ENCODE measurements at regions not wholly inside any gene's neighbourhood (a gene's known extent, or its start where the extent isn't known, plus 50 kb on each side); places are given as distances from the start of the nearest gene placed in this dataset.

GRCh38 chr9:81370096-81370495 lies 319.3 kb downstream of the TLE1 start:
- BruUV-seq (replicated peaks), result no TSS peak
- no peak overlapping the region for H2AFZ ChIP-seq
- 0 out of 2 replicates have a peak, but pooled peaks cover 2% of the 10 kb centered on the region for H3K9me3 ChIP-seq (ENCODE audit: insufficient read depth, low read depth)
- no peaks in the 10 kb centered on the region for H3K27me3 ChIP-seq (ENCODE audit: insufficient read depth, low read depth)
- H3K4me2 ChIP-seq, result no peak overlapping the region
- ChIA-PET CTCF (interaction anchor here (1.0 kb wide), 1 partner anchor 21 kb away, joined by 3 read pairs; no protein-coding TSS in a partner anchor), POLR2A (ENCODE audit: unreplicated experiment) (no interaction called here)
- H3K9me2 ChIP-seq (ENCODE audit: insufficient read depth), result no peaks in the 10 kb centered on the region
- H4K20me1 ChIP-seq (ENCODE audit: insufficient read depth), result no peaks in the 10 kb centered on the region
- TF ChIP-seq EZH2 (IDR thresholded peaks at IDR 0.05; ENCODE audit: low read depth), result no peak
- H3K4me1 ChIP-seq (replicated peaks; ENCODE audit: insufficient read depth), result no peaks in the 10 kb centered on the region
- no peak overlapping the region for H3K4me3 ChIP-seq
- no peaks in the 10 kb centered on the region for H3F3A ChIP-seq (ENCODE audit: insufficient read depth, low read depth)
- intact Hi-C loops (cut with micrococcal nuclease; ENCODE audit: unreplicated experiment), result no loop called here
- peak in 1 of 2 experiments; percentile 52 for DNase-seq
- no peaks in the 10 kb centered on the region for H3K79me2 ChIP-seq (ENCODE audit: low read depth)
- no peaks in the 10 kb centered on the region for H3K36me3 ChIP-seq (ENCODE audit: low read depth)
- H3K27ac ChIP-seq, result no peak overlapping the region

GRCh38 chr9:81369121-81369520 lies 320.2 kb downstream of the TLE1 start:
- no peak overlapping the region for H3K4me3 ChIP-seq
- no peaks in the 10 kb centered on the region for H3K79me2 ChIP-seq (ENCODE audit: low read depth)
- H4K20me1 ChIP-seq (ENCODE audit: insufficient read depth), result no peaks in the 10 kb centered on the region
- H3K27me3 ChIP-seq (ENCODE audit: insufficient read depth, low read depth), result no peaks in the 10 kb centered on the region
- no TSS peak for BruUV-seq (replicated peaks)
- no peaks in the 10 kb centered on the region for H3K4me1 ChIP-seq (replicated peaks; ENCODE audit: insufficient read depth)
- H3K9me2 ChIP-seq (ENCODE audit: insufficient read depth), result no peaks in the 10 kb centered on the region
- H3K9me3 ChIP-seq (ENCODE audit: insufficient read depth, low read depth), result 0 out of 2 replicates have a peak, but pooled peaks cover 5% of the 10 kb centered on the region
- POLR2A ChIA-PET (ENCODE audit: unreplicated experiment), result no interaction called here
- H3K27ac ChIP-seq, result no peak overlapping the region
- intact Hi-C loops (cut with micrococcal nuclease; ENCODE audit: unreplicated experiment), result no loop called here
- no peaks in the 10 kb centered on the region for H3F3A ChIP-seq (ENCODE audit: insufficient read depth, low read depth)
- TF ChIP-seq, protein P1, sequence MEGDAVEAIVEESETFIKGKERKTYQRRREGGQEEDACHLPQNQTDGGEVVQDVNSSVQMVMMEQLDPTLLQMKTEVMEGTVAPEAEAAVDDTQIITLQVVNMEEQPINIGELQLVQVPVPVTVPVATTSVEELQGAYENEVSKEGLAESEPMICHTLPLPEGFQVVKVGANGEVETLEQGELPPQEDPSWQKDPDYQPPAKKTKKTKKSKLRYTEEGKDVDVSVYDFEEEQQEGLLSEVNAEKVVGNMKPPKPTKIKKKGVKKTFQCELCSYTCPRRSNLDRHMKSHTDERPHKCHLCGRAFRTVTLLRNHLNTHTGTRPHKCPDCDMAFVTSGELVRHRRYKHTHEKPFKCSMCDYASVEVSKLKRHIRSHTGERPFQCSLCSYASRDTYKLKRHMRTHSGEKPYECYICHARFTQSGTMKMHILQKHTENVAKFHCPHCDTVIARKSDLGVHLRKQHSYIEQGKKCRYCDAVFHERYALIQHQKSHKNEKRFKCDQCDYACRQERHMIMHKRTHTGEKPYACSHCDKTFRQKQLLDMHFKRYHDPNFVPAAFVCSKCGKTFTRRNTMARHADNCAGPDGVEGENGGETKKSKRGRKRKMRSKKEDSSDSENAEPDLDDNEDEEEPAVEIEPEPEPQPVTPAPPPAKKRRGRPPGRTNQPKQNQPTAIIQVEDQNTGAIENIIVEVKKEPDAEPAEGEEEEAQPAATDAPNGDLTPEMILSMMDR (conservative IDR thresholded peaks at IDR 0.05), result no peak
- no peak for TF ChIP-seq EZH2 (IDR thresholded peaks at IDR 0.05; ENCODE audit: low read depth)
- H2AFZ ChIP-seq, result no peak overlapping the region
- no peak for DNase-seq
- no peak overlapping the region for H3K4me2 ChIP-seq
- CTCF ChIA-PET, result no interaction called here
- no peaks in the 10 kb centered on the region for H3K36me3 ChIP-seq (ENCODE audit: low read depth)

GRCh38 chr9:81363916-81364480 lies 325.3 kb downstream of the TLE1 start:
- H3K9me2 ChIP-seq (ENCODE audit: insufficient read depth), result no peaks in the 10 kb centered on the region
- H3K79me2 ChIP-seq (ENCODE audit: low read depth), result no peaks in the 10 kb centered on the region
- H4K20me1 ChIP-seq (ENCODE audit: insufficient read depth), result no peaks in the 10 kb centered on the region
- ChIA-PET POLR2A (ENCODE audit: unreplicated experiment) (no interaction called here), CTCF (no interaction called here)
- no TSS peak for BruUV-seq (replicated peaks)
- no peaks in the 10 kb centered on the region for H3K27me3 ChIP-seq (ENCODE audit: insufficient read depth, low read depth)
- no peaks in the 10 kb centered on the region for H3K4me1 ChIP-seq (replicated peaks; ENCODE audit: insufficient read depth)
- H3K4me3 ChIP-seq, result no peak overlapping the region
- intact Hi-C loops (cut with micrococcal nuclease; ENCODE audit: unreplicated experiment), result no loop called here
- no peak overlapping the region for H2AFZ ChIP-seq
- no peaks in the 10 kb centered on the region for H3F3A ChIP-seq (ENCODE audit: insufficient read depth, low read depth)
- no peak overlapping the region for H3K27ac ChIP-seq
- H3K36me3 ChIP-seq (ENCODE audit: low read depth), result no peaks in the 10 kb centered on the region
- no peak for TF ChIP-seq EZH2 (IDR thresholded peaks at IDR 0.05; ENCODE audit: low read depth)
- TF ChIP-seq, protein P1 (conservative IDR thresholded peaks at IDR 0.05), result no peak
- 0 out of 2 replicates have a peak, but pooled peaks cover 5% of the 10 kb centered on the region for H3K9me3 ChIP-seq (ENCODE audit: insufficient read depth, low read depth)
- DNase-seq, result no peak
- no peak overlapping the region for H3K4me2 ChIP-seq

GRCh38 chr9:81361296-81361695 lies 328.1 kb downstream of the TLE1 start:
- CTCF ChIA-PET, result no interaction called here
- Histone ChIP-seq H3K4me3 (no peak overlapping the region), H2AFZ (no peak overlapping the region)

More at GRCh38 chr9:81361296-81361695, 328.1 kb downstream of the TLE1 start:
- Histone ChIP-seq H3K9me2 (ENCODE audit: insufficient read depth) (no peaks in the 10 kb centered on the region), H4K20me1 (ENCODE audit: insufficient read depth) (no peaks in the 10 kb centered on the region), H3K9me3 (ENCODE audit: insufficient read depth, low read depth) (0 out of 2 replicates have a peak, but pooled peaks cover 5% of the 10 kb centered on the region), H3K27ac (no peak overlapping the region), H3K36me3 (ENCODE audit: low read depth) (no peaks in the 10 kb centered on the region), H3K4me1 (replicated peaks; ENCODE audit: insufficient read depth) (no peaks in the 10 kb centered on the region), H3K27me3 (ENCODE audit: insufficient read depth, low read depth) (no peaks in the 10 kb centered on the region), H3K4me2 (no peak overlapping the region), H3K79me2 (ENCODE audit: low read depth) (no peaks in the 10 kb centered on the region), H3F3A (ENCODE audit: insufficient read depth, low read depth) (no peaks in the 10 kb centered on the region)
- POLR2A ChIA-PET (ENCODE audit: unreplicated experiment), result no interaction called here
- no TSS peak for BruUV-seq (replicated peaks)
- DNase-seq, result no peak
- TF ChIP-seq, protein P1 (conservative IDR thresholded peaks at IDR 0.05), result no peak
- TF ChIP-seq EZH2 (IDR thresholded peaks at IDR 0.05; ENCODE audit: low read depth), result no peak
- intact Hi-C loops (cut with micrococcal nuclease; ENCODE audit: unreplicated experiment), result no loop called here
